ENCODE measurements at regions not wholly inside any gene's neighbourhood (a gene's known extent, or its start where the extent isn't known, plus 50 kb on each side); places are given as distances from the start of the nearest gene placed in this dataset.

GRCh38 chr1:87421809-87422208 lies 93.1 kb downstream of the LMO4 start:
- peaks cover 0 to 8% (median 0%) of the 10 kb centered on the region in 4 donors for H3K4me1 ChIP-seq
- H3K36me3 ChIP-seq, result no peaks in the 10 kb centered on the region
- TF ChIP-seq, protein P1, sequence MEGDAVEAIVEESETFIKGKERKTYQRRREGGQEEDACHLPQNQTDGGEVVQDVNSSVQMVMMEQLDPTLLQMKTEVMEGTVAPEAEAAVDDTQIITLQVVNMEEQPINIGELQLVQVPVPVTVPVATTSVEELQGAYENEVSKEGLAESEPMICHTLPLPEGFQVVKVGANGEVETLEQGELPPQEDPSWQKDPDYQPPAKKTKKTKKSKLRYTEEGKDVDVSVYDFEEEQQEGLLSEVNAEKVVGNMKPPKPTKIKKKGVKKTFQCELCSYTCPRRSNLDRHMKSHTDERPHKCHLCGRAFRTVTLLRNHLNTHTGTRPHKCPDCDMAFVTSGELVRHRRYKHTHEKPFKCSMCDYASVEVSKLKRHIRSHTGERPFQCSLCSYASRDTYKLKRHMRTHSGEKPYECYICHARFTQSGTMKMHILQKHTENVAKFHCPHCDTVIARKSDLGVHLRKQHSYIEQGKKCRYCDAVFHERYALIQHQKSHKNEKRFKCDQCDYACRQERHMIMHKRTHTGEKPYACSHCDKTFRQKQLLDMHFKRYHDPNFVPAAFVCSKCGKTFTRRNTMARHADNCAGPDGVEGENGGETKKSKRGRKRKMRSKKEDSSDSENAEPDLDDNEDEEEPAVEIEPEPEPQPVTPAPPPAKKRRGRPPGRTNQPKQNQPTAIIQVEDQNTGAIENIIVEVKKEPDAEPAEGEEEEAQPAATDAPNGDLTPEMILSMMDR (IDR thresholded peaks at IDR 0.05), result no peak
- TF ChIP-seq EP300 (IDR thresholded peaks at IDR 0.05) (no peak), POLR2A (IDR thresholded peaks at IDR 0.05) (no peak)

DNA sequence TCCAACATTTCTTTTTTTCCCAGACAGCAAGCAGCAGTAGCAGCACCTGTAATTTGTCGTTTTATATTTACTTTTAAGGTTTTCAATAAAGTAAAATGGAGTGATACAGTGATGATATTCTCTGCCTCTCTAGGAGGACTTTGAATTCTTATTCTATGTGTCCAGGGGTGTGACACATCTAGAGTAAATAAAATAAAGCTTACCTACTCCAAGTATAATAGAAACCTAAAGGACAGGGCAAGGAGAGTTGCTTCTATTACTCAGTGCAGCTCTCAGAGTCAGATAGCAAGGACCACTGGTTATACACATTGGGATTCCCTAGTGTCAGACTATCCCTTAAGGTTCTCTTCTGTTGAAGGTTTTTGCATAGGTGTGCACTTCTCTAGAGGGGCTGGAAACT lies 95.9 kb downstream of the LMO4 start:
- Histone ChIP-seq H3K9me3 (no peaks in the 10 kb centered on the region), H3K27ac (no peak overlapping the region), H3K4me1 (peaks cover 0 to 5% (median 0%) of the 10 kb centered on the region in 4 donors), H3K27me3 (no peaks in the 10 kb centered on the region), H3K36me3 (no peaks in the 10 kb centered on the region), H3K4me3 (no peak overlapping the region)
- TF ChIP-seq POLR2A (IDR thresholded peaks at IDR 0.05) (no peak), EP300 (IDR thresholded peaks at IDR 0.05) (no peak)
- TF ChIP-seq, protein P1 (IDR thresholded peaks at IDR 0.05), result no peak
- WGBS, 2 donors, result 89 to 91% methylated on average over 1 of the region's 1 CpG
- DNase-seq (ENCODE audit: low spot score in 2 of 2), result no peak

More at GRCh38 chr1:87421809-87422208, 93.1 kb downstream of the LMO4 start:
- Histone ChIP-seq H3K4me3 (no peak overlapping the region), H3K27ac (no peak overlapping the region), H3K27me3 (no peaks in the 10 kb centered on the region), H3K9me3 (no peaks in the 10 kb centered on the region)
- DNase-seq (ENCODE audit: low spot score in 2 of 2), result no peak

- Histone ChIP-seq H3K27ac (no peak overlapping the region), H3K36me3 (no peaks in the 10 kb centered on the region), H3K27me3 (no peaks in the 10 kb centered on the region), H3K4me3 (no peak overlapping the region), H3K4me1 (peaks cover 0 to 4% (median 0%) of the 10 kb centered on the region in 4 donors), H3K9me3 (no peaks in the 10 kb centered on the region)
- TF ChIP-seq, protein P1 (IDR thresholded peaks at IDR 0.05), result no peak
- no peak for TF ChIP-seq POLR2A (IDR thresholded peaks at IDR 0.05)
- no peak for TF ChIP-seq EP300 (IDR thresholded peaks at IDR 0.05)
- 78% methylated on average over 12 of the region's 12 CpGs for WGBS, 2 donors
- no peak for DNase-seq (ENCODE audit: low spot score in 2 of 2)
These were observed 98.0 kb downstream of the LMO4 start for GRCh38 chr1:87426463-87427249.

DNA sequence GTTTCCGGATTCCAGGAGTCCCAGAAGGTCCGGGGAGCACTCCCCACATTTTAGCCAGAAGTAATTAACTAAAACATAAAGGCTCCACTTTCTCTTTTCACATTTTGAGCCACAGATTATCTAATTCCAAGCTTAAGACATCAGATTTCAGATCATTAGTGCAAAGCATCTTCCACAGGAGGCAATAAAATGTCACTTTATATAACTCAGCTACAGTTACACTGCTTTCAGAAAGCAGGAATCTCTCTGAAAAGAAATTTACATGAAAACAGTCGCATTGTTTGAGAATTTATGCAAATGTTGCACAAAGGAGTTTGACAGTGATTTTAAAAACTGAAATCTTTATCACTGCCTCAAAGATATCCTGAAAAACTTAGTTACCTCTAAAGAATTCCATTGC lies 99.7 kb downstream of the LMO4 start:
- H3K9me3 ChIP-seq, result no peaks in the 10 kb centered on the region
- peaks cover 0 to 14% (median 0%) of the 10 kb centered on the region in 4 donors for H3K4me1 ChIP-seq
- H3K36me3 ChIP-seq, result no peaks in the 10 kb centered on the region
- H3K27me3 ChIP-seq, result no peaks in the 10 kb centered on the region
- WGBS, 2 donors, result 51% methylated on average over 3 of the region's 3 CpGs
- no peak overlapping the region for H3K27ac ChIP-seq
- no peak for DNase-seq (ENCODE audit: low spot score in 2 of 2)
- no peak overlapping the region for H3K4me3 ChIP-seq
- TF ChIP-seq, protein P1 (IDR thresholded peaks at IDR 0.05), result no peak
- TF ChIP-seq POLR2A (IDR thresholded peaks at IDR 0.05) (no peak), EP300 (IDR thresholded peaks at IDR 0.05) (no peak)

DNA sequence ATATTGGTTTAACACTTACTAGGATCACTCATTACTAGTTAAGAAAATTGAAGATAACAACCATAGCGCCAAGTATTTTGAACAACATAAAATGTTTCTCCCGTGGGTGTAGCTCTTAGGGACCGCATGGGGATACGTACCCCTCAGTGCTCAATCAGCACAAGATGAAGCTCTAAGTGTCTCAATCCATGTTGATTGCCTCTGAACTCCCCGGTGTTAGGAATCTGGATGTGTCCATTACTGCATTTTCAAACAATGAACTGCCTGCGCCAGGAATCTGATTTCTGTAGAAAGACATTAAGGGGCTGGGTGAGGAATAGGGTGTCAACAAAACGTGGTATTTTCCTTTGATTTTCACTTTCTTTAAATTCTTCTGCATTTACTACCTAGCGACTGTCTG lies 100.2 kb downstream of the LMO4 start:
- TF ChIP-seq, protein P1 (IDR thresholded peaks at IDR 0.05), result no peak
- no peak for TF ChIP-seq EP300 (IDR thresholded peaks at IDR 0.05)
- TF ChIP-seq POLR2A (IDR thresholded peaks at IDR 0.05), result no peak

More for the DNA sequence above, 100.2 kb downstream of the LMO4 start:
- no peaks in the 10 kb centered on the region for H3K9me3 ChIP-seq
- no peak overlapping the region for H3K4me3 ChIP-seq
- no peaks in the 10 kb centered on the region for H3K36me3 ChIP-seq
- no peaks in the 10 kb centered on the region for H3K27me3 ChIP-seq
- peaks cover 0 to 19% (median 0%) of the 10 kb centered on the region in 4 donors for H3K4me1 ChIP-seq
- WGBS, 2 donors, result 73 to 78% methylated on average over 8 of the region's 8 CpGs
- DNase-seq (ENCODE audit: low spot score in 2 of 2), result no peak
- no peak overlapping the region for H3K27ac ChIP-seq
